HEK293 (cell line): ENCODE measurements at regions not wholly inside any gene's neighbourhood (a gene's known extent, or its start where the extent isn't known, plus 50 kb on each side); places are given as distances from the start of the nearest gene placed in this dataset.

ENCODE experiments used
- CTCF ChIA-PET: fragments of 350-600 bp; formaldehyde crosslinking; extraction: SDS; loops from one replicate; lab custom pipeline; 2021; ENCODE audit warnings: antibody characterized with exemption; lab: Yijun Ruan, JAX
- POLR2A ChIA-PET: fragments of 300-600 bp; formaldehyde crosslinking; extraction: SDS; loops from one replicate; lab custom pipeline; 2020; ENCODE audit warnings: antibody characterized with exemption, inconsistent platforms; lab: Yijun Ruan, JAX
- H3K27ac ChIP-seq: fragments of 200-500 bp; sonication (Bioruptor generic); 2 replicates; pipeline ENCODE4 v1.5.1; 2014; ENCODE audit warnings: low read depth, low read length, control low read depth, inconsistent platforms; ENCODE audit errors: extremely low read depth
- H3K36me3 ChIP-seq, 2 experiments: fragments of 200-500 bp in 1 of 2; sonication (Bioruptor generic) in 1 of 2; 1 replicate in 1 of 2; 2 replicates in 1 of 2; pipeline ENCODE4 v1.5.1; 2014 to 2017; ENCODE audit warnings: inconsistent platforms in 2 of 2, low read length in 2 of 2; ENCODE audit not compliant: control insufficient read depth in 2 of 2, insufficient read depth in 1 of 2
- H3K4me1 ChIP-seq: fragments of 200-500 bp; sonication (Bioruptor generic); 2 replicates; pipeline ENCODE4 v1.5.1; 2014; ENCODE audit warnings: mild to moderate bottlenecking, low read length, inconsistent platforms; ENCODE audit not compliant: control insufficient read depth, insufficient read depth
- H3K4me3 ChIP-seq: 2 replicates; pipeline ENCODE4 v1.5.1; 2011; ENCODE audit warnings: low read depth, mild to moderate bottlenecking, control low read depth, low read length, moderate library complexity
- H3K9me3 ChIP-seq: fragments of 200-500 bp; sonication (Bioruptor generic); 2 replicates; pipeline ENCODE4 v1.5.1; 2014; ENCODE audit warnings: low read depth, low read length, inconsistent platforms; ENCODE audit not compliant: control insufficient read depth, insufficient read depth
- FEZF1 ChIP-seq: fragments of 450-650 bp; formaldehyde crosslinking; IDR thresholded peaks from 2 replicates; pipeline ENCODE4 v1.5.1; 2016; ENCODE audit warnings: missing biosample characterization, missing genetic modification characterization
- GFI1B ChIP-seq: fragments of 450-650 bp; formaldehyde crosslinking; IDR thresholded peaks from 2 replicates; pipeline ENCODE4 v1.5.1; 2016; ENCODE audit warnings: missing biosample characterization, missing genetic modification characterization
- KLF1 ChIP-seq: fragments of 450-650 bp; formaldehyde crosslinking; IDR thresholded peaks from 2 replicates; pipeline ENCODE4 v1.5.1; 2016; ENCODE audit warnings: missing biosample characterization, missing genetic modification characterization
- KLF16 ChIP-seq: fragments of 450-650 bp; formaldehyde crosslinking; IDR thresholded peaks from 2 replicates; pipeline ENCODE4 v1.5.1; 2017; ENCODE audit warnings: missing biosample characterization, missing genetic modification characterization
- RBAK ChIP-seq: fragments of 450-650 bp; formaldehyde crosslinking; IDR thresholded peaks from 2 replicates; pipeline ENCODE4 v1.5.1; 2016; ENCODE audit warnings: missing biosample characterization, missing genetic modification characterization
- REPIN1 ChIP-seq: fragments of 450-650 bp; formaldehyde crosslinking; IDR thresholded peaks from 2 replicates; pipeline ENCODE4 v1.5.1; 2017; ENCODE audit warnings: missing biosample characterization, missing genetic modification characterization, low read depth
- SALL2 ChIP-seq: fragments of 450-650 bp; formaldehyde crosslinking; IDR thresholded peaks from 2 replicates; pipeline ENCODE4 v1.5.0; 2017; ENCODE audit warnings: missing biosample characterization, mild to moderate bottlenecking, missing genetic modification characterization, borderline replicate concordance
- SETDB1 ChIP-seq: IDR thresholded peaks from one replicate; pipeline ENCODE4 v1.6.1; 2017; ENCODE audit warnings: mild to moderate bottlenecking, low read length, moderate library complexity, mixed read lengths; ENCODE audit not compliant: insufficient read length
- ZBTB1 ChIP-seq: fragments of 450-650 bp; formaldehyde crosslinking; IDR thresholded peaks from 2 replicates; pipeline ENCODE4 v1.5.1; 2016; ENCODE audit warnings: missing biosample characterization, missing genetic modification characterization
- ZNF16 ChIP-seq: fragments of 450-650 bp; formaldehyde crosslinking; IDR thresholded peaks from 2 replicates; pipeline ENCODE4 v1.5.1; 2016; ENCODE audit warnings: low read depth, missing biosample characterization, missing genetic modification characterization
- ZNF174 ChIP-seq: fragments of 450-650 bp; formaldehyde crosslinking; IDR thresholded peaks from 2 replicates; pipeline ENCODE4 v1.5.0; 2017; ENCODE audit warnings: missing biosample characterization, mild to moderate bottlenecking, missing genetic modification characterization
- ZNF549 ChIP-seq: fragments of 450-650 bp; IDR thresholded peaks from 2 replicates; pipeline ENCODE4 v1.5.1; 2018; ENCODE audit warnings: missing biosample characterization, missing genetic modification characterization, mild to moderate bottlenecking, inconsistent platforms, moderate library complexity
- ZNF560 ChIP-seq: fragments of 450-650 bp; formaldehyde crosslinking; IDR thresholded peaks from 2 replicates; pipeline ENCODE4 v1.5.1; 2017; ENCODE audit warnings: missing biosample characterization, missing genetic modification characterization, borderline replicate concordance
- ZNF600 ChIP-seq: fragments of 450-650 bp; formaldehyde crosslinking; IDR thresholded peaks from 2 replicates; pipeline ENCODE4 v1.5.1; 2016; ENCODE audit warnings: missing biosample characterization, missing genetic modification characterization
- ZNF626 ChIP-seq: fragments of 450-650 bp; sonication (Bioruptor Pico); formaldehyde crosslinking; IDR thresholded peaks from 2 replicates; pipeline ENCODE4 v1.5.1; 2018; ENCODE audit warnings: missing biosample characterization, missing genetic modification characterization, inconsistent platforms
- ZNF747 ChIP-seq: fragments of 450-650 bp; formaldehyde crosslinking; IDR thresholded peaks from 2 replicates; pipeline ENCODE4 v1.5.1; 2016; ENCODE audit warnings: missing biosample characterization, missing genetic modification characterization
- ZSCAN23 ChIP-seq: fragments of 450-650 bp; formaldehyde crosslinking; IDR thresholded peaks from 2 replicates; pipeline ENCODE4 v1.5.1; 2016; ENCODE audit warnings: missing biosample characterization, missing genetic modification characterization
- TF ChIP-seq, protein P1 (sequence below): fragments of 450-650 bp; formaldehyde crosslinking; IDR thresholded peaks from 2 replicates; pipeline ENCODE4 v1.5.1; 2016; ENCODE audit warnings: missing biosample characterization, missing genetic modification characterization

GRCh38 chrX:33272986-33273385, 61.6 kb upstream of the DMD start:
- no peaks in the 10 kb centered on the region for H3K36me3 ChIP-seq
- no peak overlapping the region for H3K27ac ChIP-seq
- ChIA-PET CTCF (no interaction called here), POLR2A (no interaction called here)
- H3K9me3 ChIP-seq, result no peaks in the 10 kb centered on the region
- no peaks in the 10 kb centered on the region for H3K4me1 ChIP-seq
- no peak overlapping the region for H3K4me3 ChIP-seq
- TF ChIP-seq ZNF560 (tag by site-specific recombination) (no peak), REPIN1 (tag by site-specific recombination) (no peak), KLF16 (tag by site-specific recombination) (no peak), ZNF174 (tag by site-specific recombination) (no peak), ZNF747 (tag by site-specific recombination) (no peak), ZBTB1 (tag by site-specific recombination) (no peak), KLF1 (no peak), SETDB1 (no peak), ZSCAN23 (tag by site-specific recombination) (no peak), FEZF1 (tag by site-specific recombination) (no peak), ZNF626 (tag by site-specific recombination) (no peak), GFI1B (tag by site-specific recombination) (no peak), ZNF16 (no peak), SALL2 (tag by site-specific recombination) (no peak), RBAK (tag by site-specific recombination) (no peak), ZNF549 (no peak), ZNF600 (tag by site-specific recombination) (no peak)
- TF ChIP-seq, protein P1, sequence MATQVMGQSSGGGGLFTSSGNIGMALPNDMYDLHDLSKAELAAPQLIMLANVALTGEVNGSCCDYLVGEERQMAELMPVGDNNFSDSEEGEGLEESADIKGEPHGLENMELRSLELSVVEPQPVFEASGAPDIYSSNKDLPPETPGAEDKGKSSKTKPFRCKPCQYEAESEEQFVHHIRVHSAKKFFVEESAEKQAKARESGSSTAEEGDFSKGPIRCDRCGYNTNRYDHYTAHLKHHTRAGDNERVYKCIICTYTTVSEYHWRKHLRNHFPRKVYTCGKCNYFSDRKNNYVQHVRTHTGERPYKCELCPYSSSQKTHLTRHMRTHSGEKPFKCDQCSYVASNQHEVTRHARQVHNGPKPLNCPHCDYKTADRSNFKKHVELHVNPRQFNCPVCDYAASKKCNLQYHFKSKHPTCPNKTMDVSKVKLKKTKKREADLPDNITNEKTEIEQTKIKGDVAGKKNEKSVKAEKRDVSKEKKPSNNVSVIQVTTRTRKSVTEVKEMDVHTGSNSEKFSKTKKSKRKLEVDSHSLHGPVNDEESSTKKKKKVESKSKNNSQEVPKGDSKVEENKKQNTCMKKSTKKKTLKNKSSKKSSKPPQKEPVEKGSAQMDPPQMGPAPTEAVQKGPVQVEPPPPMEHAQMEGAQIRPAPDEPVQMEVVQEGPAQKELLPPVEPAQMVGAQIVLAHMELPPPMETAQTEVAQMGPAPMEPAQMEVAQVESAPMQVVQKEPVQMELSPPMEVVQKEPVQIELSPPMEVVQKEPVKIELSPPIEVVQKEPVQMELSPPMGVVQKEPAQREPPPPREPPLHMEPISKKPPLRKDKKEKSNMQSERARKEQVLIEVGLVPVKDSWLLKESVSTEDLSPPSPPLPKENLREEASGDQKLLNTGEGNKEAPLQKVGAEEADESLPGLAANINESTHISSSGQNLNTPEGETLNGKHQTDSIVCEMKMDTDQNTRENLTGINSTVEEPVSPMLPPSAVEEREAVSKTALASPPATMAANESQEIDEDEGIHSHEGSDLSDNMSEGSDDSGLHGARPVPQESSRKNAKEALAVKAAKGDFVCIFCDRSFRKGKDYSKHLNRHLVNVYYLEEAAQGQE, result no peak
